ENCODE measurements at regions not wholly inside any gene's neighbourhood (a gene's known extent, or its start where the extent isn't known, plus 50 kb on each side); places are given as distances from the start of the nearest gene placed in this dataset.

DNA sequence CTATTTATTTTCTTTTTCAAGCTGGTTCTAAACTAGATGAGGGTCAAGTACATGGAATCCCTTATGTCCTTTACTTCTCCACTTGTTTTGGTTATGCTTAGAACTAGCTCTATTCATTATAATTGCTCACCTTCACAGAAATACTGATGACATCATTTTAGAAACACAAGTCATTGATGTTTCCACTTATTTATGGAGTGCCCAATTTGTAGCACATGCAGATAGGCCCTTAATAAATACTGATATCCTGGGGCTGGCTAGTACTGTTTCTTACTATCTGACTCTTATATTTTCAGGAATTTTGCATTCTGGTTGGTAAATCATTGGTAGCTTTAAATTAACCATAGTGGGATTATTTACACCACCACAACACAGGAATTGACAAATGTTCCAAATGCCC lies 112.2 kb downstream of the NAA11 start (continued):
- TF ChIP-seq, protein P1, sequence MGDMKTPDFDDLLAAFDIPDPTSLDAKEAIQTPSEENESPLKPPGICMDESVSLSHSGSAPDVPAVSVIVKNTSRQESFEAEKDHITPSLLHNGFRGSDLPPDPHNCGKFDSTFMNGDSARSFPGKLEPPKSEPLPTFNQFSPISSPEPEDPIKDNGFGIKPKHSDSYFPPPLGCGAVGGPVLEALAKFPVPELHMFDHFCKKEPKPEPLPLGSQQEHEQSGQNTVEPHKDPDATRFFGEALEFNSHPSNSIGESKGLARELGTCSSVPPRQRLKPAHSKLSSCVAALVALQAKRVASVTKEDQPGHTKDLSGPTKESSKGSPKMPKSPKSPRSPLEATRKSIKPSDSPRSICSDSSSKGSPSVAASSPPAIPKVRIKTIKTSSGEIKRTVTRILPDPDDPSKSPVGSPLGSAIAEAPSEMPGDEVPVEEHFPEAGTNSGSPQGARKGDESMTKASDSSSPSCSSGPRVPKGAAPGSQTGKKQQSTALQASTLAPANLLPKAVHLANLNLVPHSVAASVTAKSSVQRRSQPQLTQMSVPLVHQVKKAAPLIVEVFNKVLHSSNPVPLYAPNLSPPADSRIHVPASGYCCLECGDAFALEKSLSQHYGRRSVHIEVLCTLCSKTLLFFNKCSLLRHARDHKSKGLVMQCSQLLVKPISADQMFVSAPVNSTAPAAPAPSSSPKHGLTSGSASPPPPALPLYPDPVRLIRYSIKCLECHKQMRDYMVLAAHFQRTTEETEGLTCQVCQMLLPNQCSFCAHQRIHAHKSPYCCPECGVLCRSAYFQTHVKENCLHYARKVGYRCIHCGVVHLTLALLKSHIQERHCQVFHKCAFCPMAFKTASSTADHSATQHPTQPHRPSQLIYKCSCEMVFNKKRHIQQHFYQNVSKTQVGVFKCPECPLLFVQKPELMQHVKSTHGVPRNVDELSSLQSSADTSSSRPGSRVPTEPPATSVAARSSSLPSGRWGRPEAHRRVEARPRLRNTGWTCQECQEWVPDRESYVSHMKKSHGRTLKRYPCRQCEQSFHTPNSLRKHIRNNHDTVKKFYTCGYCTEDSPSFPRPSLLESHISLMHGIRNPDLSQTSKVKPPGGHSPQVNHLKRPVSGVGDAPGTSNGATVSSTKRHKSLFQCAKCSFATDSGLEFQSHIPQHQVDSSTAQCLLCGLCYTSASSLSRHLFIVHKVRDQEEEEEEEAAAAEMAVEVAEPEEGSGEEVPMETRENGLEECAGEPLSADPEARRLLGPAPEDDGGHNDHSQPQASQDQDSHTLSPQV (IDR thresholded peaks at IDR 0.05) = peak; percentile 56
- TF ChIP-seq JUND (IDR thresholded peaks at IDR 0.05; ENCODE audit: borderline replicate concordance, low read depth, low read length) (no peak; the same call in 1 of the 2 replicates), JUND (tag; IDR thresholded peaks at IDR 0.05; ENCODE audit: borderline replicate concordance, low read depth, low read length) (peak; percentile 53; the same call in 1 of the 3 replicates), ADNP (tag; IDR thresholded peaks at IDR 0.05) (no peak), RHOXF2B (CRISPR knock-in tag; conservative IDR thresholded peaks at IDR 0.05) (no peak), ZNF41 (CRISPR knock-in tag; conservative IDR thresholded peaks at IDR 0.05) (0 out of 2 replicates have a peak, but pooled peaks have one; percentile 19), KLF10 (CRISPR knock-in tag; IDR thresholded peaks at IDR 0.05) (no peak), MEF2A (IDR thresholded peaks at IDR 0.05; ENCODE audit: control insufficient read depth, low read depth, low read length) (0 out of 2 replicates have a peak, but pooled peaks have one; percentile 6), JUNB (CRISPR knock-in tag; conservative IDR thresholded peaks at IDR 0.05) (0 out of 2 replicates have a peak, but pooled peaks have one; percentile 17), GTF2E2 (tag; IDR thresholded peaks at IDR 0.05) (peak; percentile 54; the same call in 1 of the 2 replicates), POLR2H (tag; IDR thresholded peaks at IDR 0.05; ENCODE audit: low read depth) (0 out of 2 replicates have a peak, but pooled peaks have one; percentile 7), TEAD1 (CRISPR knock-in tag; IDR thresholded peaks at IDR 0.05) (peak in 1 of 2 experiments; percentile 58; a peak in 1 of 4 replicates), ATF7 (IDR thresholded peaks at IDR 0.05) (peak; percentile 83), FOSL1 (tag; conservative IDR thresholded peaks at IDR 0.05) (no peak), HMG20A (CRISPR knock-in tag; conservative IDR thresholded peaks at IDR 0.05) (no peak), ZNF589 (CRISPR knock-in tag; IDR thresholded peaks at IDR 0.05; ENCODE audit: low read depth) (0 out of 2 replicates have a peak, but pooled peaks have one; percentile 25), PCBP1 (IDR thresholded peaks at IDR 0.05; ENCODE audit: low read depth, low read length, poor library complexity, severe bottlenecking) (no peak), CHCHD3 (CRISPR knock-in tag; IDR thresholded peaks at IDR 0.05) (no peak), PHB2 (IDR thresholded peaks at IDR 0.05; ENCODE audit: low read depth) (no peak)
- TF ChIP-seq, protein P2, sequence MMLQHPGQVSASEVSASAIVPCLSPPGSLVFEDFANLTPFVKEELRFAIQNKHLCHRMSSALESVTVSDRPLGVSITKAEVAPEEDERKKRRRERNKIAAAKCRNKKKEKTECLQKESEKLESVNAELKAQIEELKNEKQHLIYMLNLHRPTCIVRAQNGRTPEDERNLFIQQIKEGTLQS (IDR thresholded peaks at IDR 0.05) = peak; percentile 94
- TF ChIP-seq, protein P2 (CRISPR knock-in tag; conservative IDR thresholded peaks at IDR 0.05) = no peak
- TF ChIP-seq, protein P3, sequence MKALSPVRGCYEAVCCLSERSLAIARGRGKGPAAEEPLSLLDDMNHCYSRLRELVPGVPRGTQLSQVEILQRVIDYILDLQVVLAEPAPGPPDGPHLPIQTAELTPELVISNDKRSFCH (CRISPR knock-in tag; IDR thresholded peaks at IDR 0.05) = no peak
- TF ChIP-seq, protein P3 (tag; IDR thresholded peaks at IDR 0.05) = no peak
- TF ChIP-seq, protein P4, sequence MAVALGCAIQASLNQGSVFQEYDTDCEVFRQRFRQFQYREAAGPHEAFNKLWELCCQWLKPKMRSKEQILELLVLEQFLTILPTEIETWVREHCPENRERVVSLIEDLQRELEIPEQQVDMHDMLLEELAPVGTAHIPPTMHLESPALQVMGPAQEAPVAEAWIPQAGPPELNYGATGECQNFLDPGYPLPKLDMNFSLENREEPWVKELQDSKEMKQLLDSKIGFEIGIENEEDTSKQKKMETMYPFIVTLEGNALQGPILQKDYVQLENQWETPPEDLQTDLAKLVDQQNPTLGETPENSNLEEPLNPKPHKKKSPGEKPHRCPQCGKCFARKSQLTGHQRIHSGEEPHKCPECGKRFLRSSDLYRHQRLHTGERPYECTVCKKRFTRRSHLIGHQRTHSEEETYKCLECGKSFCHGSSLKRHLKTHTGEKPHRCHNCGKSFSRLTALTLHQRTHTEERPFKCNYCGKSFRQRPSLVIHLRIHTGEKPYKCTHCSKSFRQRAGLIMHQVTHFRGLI (CRISPR knock-in tag; IDR thresholded peaks at IDR 0.05) = peak; percentile 51; the same call in 1 of the 2 replicates

All from K562 (cell line).